GM20000 (cell line): ENCODE measurements at regions not wholly inside any gene's neighbourhood (a gene's known extent, or its start where the extent isn't known, plus 50 kb on each side); places are given as distances from the start of the nearest gene placed in this dataset.

Experiments
- DNase-seq: peaks from one replicate; pipeline ENCODE4 v3.0.0; 2012; ENCODE audit warnings: low spot score
- CTCF ChIP-seq: IDR thresholded peaks from 2 replicates; pipeline ENCODE4 v1.5.1; 2012; ENCODE audit warnings: mild to moderate bottlenecking, control low read depth; ENCODE audit errors: extremely low read depth, missing control alignments

GRCh38 chr16:85550422-85550864, 62.7 kb upstream of the GSE1 start:
- TF ChIP-seq CTCF = no peak

DNA sequence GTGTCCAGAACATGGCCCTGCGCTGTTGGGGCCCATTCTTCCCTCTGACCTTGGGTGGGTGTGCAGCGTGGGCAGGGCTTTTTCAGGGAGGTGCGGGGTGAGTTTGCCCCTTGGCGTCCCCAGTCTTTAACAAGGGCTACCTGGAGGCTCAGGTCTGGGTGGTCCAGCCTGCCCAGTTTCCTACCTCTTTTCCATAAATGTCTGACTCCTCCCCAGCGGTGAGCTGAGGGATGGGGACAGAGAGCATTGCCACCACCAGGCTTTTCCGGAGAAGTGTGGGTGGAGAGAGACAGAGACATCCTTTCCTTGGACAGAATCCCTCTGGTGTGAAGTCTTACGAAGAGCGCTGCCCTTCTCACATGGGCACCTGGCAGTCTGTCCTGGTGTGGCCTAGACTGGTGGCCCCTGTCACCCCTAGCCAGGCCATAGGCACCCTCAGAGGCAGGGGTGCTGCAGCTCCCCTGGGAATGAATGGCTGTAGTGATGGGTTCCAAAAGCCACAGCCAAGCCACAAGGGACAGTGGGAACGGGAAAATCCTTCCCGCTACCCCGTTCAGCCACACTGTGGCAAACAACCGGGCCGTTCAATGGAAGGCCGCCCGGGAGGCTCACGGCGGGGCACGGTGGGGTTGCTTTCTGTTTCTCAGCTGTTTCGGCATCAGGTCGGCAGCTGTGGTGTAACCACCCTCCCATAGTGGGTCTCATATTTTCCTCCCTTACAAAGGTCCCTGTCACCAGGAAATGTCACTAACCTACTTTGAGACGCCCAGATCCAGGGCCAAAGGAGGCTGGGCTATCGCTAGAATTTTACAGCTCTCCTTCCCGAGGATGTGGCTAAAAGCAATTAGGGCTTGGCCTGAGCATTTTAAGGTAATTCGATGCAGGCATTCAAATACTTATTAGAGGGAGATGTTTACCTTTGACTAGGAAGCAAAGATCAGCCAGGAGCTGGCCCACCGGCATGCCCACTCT, 61.9 kb upstream of the GSE1 start:
- DNase-seq = no peak
- no peak for TF ChIP-seq CTCF

More at GRCh38 chr16:85550422-85550864, 62.7 kb upstream of the GSE1 start:
- DNase-seq = no peak

- no peak for TF ChIP-seq CTCF
- no peak for DNase-seq
Observed at GRCh38 chr16:85552980-85553435, 60.1 kb upstream of the GSE1 start.

DNA sequence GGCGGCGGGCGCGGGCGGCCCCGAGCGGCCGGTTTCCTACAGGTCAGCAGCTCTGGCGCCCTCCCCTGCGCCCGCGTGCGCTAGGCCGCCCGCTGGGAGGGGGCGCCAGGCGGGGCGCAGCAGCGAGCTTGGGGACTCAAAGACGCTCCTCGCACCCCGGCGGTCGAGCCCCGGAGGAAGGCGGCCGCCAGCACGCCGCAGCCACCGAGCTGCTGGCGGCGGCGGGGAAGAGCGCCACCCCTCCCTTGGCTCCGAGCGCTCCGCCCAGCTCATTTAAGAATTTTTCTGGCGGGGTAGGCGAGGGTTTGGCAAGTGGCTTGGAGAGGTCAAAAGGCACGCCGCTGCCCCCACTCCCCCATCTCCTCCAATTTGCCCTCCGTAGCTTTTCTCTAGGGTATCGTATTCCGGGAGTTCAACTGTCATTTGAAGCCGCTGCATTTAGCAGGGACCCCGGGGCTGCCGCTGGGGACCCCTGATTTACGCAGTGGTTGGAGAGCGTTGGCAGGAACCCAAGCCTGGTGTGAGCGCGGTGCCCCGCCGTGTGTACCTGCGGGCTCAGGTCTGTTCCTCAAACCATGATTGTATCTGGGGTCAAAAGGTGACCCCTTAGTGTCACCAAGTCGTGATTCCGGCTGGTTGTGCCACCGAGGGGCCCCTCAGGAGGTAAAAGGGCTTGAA, 59.5 kb upstream of the GSE1 start:
- peak; percentile 91 for DNase-seq
- peak; percentile 13 for TF ChIP-seq CTCF

GRCh38 chr16:85554114-85554888, 58.8 kb upstream of the GSE1 start:
- peak; percentile 96 for DNase-seq
- no peak for TF ChIP-seq CTCF

DNA sequence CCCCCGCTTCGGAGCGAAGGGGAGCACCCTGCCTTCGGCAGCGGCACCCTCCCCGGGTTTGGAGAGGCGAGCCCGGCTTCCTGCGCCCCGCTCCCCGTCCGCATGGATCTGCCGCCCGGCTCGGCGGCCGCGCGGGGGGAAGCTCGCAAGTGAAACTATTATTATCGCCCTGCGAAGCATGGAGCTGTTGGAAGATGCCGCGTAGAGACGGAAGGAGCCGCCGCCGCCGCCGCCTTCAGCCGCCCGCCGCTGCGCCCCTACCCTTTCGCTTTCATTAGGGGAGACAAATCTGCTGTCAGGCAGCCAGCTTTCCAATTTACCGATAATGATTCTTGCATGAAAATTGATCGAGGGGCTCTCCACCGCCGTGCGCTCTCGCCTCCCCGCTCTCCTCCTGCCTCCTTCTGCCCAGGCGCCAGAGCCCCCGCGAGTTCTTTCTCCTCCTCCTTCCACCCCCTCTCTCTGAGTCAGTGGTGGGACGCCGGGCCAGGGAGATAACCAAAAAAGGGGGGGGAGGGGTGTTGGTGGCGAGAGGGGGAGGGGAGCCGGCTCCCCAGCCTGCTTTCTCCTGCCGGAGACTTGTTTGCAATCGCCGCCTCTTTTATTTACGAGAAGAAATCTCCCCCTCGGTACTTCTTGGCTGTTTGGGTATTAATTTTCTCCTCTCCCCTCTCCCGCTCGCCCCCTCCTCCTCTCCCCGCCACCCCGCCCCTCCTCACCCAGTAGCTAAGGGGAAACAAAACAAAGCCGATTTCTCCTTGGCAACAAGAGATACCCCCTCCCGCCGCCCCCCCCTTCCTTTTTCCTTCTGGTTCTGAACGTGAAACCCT, 58.0 kb upstream of the GSE1 start:
- TF ChIP-seq CTCF = no peak
- peak; percentile 83 for DNase-seq
